ENCODE measurements at regions not wholly inside any gene's neighbourhood (a gene's known extent, or its start where the extent isn't known, plus 50 kb on each side); places are given as distances from the start of the nearest gene placed in this dataset.

DNA sequence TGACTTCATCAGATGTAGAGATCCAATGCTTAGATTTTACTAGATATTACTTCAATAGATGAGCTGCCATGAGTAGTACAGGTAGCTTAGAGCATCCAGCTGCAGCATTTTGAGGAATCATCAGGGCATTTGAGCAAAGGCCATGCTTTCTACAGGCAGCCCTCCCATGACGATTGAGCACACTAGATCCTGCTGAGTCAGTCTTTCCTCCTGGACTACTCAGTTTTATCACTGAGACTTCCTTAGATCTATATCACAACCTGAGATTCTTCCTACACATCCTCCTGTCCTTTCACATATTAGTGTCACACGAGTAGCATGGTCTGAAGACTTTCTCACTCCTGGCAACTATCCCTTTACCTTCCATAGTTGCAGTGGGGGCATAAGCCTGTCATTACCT, 1401.8 kb downstream of the FSCB start:
- TF ChIP-seq CTCF (conservative IDR thresholded peaks at IDR 0.05; ENCODE audit: low read depth, low read length) (no peak), EZH2phosphoT487 (IDR thresholded peaks at IDR 0.05; ENCODE audit: borderline replicate concordance, low read length) (no peak), EZH2 (IDR thresholded peaks at IDR 0.05; ENCODE audit: low read length, unreplicated experiment) (no peak)

Data from PC-3 (cell line).